Left ventricle myocardium superior (tissue), 1 donor: ENCODE measurements at regions not wholly inside any gene's neighbourhood (a gene's known extent, or its start where the extent isn't known, plus 50 kb on each side); places are given as distances from the start of the nearest gene placed in this dataset.
"Not testable (repeated sequence)": the region's sequence is repeated elsewhere in the genome, so short reads cannot be mapped to it uniquely, and the experiment has no call there.

Source experiments
- ATAC-seq: fragments of 200-7000 bp; cut with Tn5 transposase; one replicate; pipeline ENCODE4 v1.9.1; 2020; ENCODE audit warnings: mild to moderate bottlenecking, moderate library complexity
- DNase-seq: peaks from one replicate; pipeline ENCODE4 v3.0.0-alpha.2; 2020
- intact Hi-C: fragments of 100-400 bp; cut with micrococcal nuclease; formaldehyde crosslinking; loops from one replicate; pipeline ENCODE4 v1.11.0; 2022
- donor health status: DM: no; HTN: yes; CAD: no; lungs with severe emphysema.

GRCh38 chr7:131646203-131646602 is 89.8 kb upstream of the PODXL start:
- DNase-seq (no peak), ATAC-seq (no peak)
- intact Hi-C loops, result no loop called here

- DNase-seq (no peak), ATAC-seq (no peak)
- intact Hi-C loops, result no loop called here
These were observed 86.0 kb upstream of the PODXL start for GRCh38 chr7:131642429-131642828.

- DNase-seq, result no peak
These were observed 84.3 kb upstream of the PODXL start for GRCh38 chr7:131640686-131641085.

DNA sequence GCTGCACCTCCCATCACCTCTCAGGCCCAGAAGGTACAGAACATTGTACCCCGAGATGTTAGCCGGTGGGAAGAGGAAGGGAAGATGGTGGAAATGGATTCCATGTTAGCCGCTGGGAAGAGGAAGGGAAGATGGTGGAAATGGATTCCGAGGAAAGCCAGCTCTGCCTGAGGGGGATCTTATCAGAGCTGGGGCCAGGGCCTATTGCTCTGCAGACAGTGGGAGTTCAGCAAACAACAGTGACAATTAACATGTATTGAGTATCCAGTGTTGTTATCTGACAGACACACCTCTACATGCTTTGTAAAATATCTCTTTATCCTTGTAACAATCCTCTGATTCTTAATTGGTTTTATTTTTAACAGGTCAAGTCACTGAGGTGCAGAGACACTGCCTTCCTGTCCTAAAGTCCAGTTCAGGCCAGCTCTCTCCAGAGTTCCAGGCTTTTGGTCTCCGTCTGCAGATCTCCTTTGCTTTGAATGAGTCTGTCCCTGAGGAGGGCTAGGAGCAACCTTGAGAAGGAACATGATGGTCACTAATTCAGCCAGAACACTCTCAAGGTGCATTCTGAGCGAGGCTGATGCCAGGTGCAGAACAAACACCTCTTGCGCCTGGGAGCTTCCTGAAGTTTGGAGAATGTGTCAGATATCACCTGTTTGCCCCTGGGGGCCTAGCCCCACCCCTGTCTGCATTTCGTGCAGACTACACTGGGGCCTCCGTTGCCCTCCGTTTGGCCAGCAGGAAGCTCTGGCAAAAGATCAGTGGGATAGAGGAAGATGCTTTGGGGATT is 82.4 kb upstream of the PODXL start:
- DNase-seq (no peak), ATAC-seq (no peak)
- intact Hi-C loops, result no loop called here

More at GRCh38 chr7:131640686-131641085, 84.3 kb upstream of the PODXL start:
- no peak for ATAC-seq
- intact Hi-C loops, result no loop called here

GRCh38 chr7:131637859-131638258 is 81.4 kb upstream of the PODXL start:
- no peak for DNase-seq
- ATAC-seq, result no peak
- intact Hi-C loops, result no loop called here

DNA sequence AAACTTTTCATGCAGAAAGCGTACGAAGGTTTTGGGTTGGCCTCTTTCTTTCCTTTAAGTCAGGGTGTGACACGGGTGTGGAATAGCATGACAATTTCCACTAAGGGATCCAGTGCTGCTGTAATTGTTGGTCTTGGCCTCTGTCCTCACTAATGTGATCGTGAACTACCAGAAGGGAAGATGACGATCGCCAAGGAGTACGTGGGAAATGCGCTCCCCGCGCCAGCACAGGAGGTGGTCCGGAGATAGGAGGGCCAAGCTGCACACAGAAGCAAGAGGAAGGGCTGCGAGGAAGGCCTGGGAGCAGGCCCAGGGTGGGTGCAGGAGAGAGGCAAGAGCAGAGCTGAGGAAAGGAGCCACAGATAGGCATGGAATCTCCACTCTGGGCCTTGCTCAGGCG is 79.7 kb upstream of the PODXL start:
- intact Hi-C loops, result no loop called here
- peak; percentile 82 for ATAC-seq
- peak; percentile 56 for DNase-seq

- ATAC-seq, DNase-seq, intact Hi-C loops: not testable (repeated sequence)
These were observed 77.8 kb upstream of the PODXL start for GRCh38 chr7:131634197-131634596.

- intact Hi-C loops, result no loop called here
- peak; percentile 12 for ATAC-seq
- DNase-seq, result no peak
These were observed 77.0 kb upstream of the PODXL start for GRCh38 chr7:131633342-131633843.

DNA sequence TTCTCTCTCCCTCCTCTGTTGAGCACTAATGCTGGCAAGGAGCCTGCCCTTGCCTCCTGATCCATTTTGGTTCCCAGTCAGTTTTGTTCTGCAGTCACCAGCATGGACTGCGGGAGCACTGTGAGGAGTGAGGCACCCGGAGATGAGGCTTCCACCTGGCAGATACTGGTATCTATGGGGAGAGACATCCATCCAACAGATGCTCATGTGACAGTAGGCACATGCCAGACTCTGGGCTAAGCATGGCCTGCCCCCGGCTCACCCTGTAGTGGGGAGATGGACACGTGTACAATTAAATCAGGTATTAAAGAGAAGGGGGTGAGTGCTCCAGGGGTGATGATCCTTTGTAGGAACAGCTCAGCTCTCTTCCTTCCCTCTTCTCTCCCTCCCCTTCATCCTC is 74.0 kb upstream of the PODXL start:
- intact Hi-C loops, result no loop called here
- DNase-seq, result no peak
- ATAC-seq, result peak; percentile 7

- DNase-seq (no peak), ATAC-seq (peak; percentile 61)
- intact Hi-C loops, result no loop called here
These were observed 72.9 kb upstream of the PODXL start for GRCh38 chr7:131629217-131629882.

GRCh38 chr7:131628634-131629033 is 72.2 kb upstream of the PODXL start:
- peak; percentile 38 for ATAC-seq
- no peak for DNase-seq
- intact Hi-C loops, result no loop called here

- DNase-seq, result no peak
- intact Hi-C loops, result no loop called here
These were observed 71.3 kb upstream of the PODXL start for GRCh38 chr7:131627735-131628190.

DNA sequence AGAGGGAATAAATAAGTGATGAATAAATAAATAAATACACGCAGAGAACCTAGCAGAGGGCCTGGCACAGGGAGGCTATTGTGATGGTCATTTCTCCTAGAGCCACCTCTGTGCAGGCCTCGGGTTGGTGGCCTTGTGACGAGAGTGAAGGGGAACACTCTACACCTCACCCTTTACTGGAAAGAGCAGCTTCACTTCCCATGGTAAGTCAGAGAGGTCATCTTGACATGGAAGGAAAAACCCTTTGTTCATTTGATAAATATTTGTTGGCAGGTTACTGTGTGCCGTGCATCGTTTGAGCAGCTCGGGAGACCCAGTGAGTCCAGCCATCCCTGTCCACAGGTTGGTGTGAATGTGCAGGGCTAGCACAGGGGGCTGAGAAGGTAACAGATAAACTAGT is 70.2 kb upstream of the PODXL start:
- ATAC-seq, result no peak
- intact Hi-C loops, result no loop called here
- DNase-seq, result no peak

More at GRCh38 chr7:131627735-131628190, 71.3 kb upstream of the PODXL start:
- ATAC-seq, result no peak

- peak; percentile 20 for ATAC-seq
These were observed 69.5 kb upstream of the PODXL start for GRCh38 chr7:131625817-131626372.

GRCh38 chr7:131625345-131625744 is 68.9 kb upstream of the PODXL start:
- ATAC-seq, DNase-seq, intact Hi-C loops: not testable (repeated sequence)

More at GRCh38 chr7:131625817-131626372, 69.5 kb upstream of the PODXL start:
- peak; percentile 58 for DNase-seq
- intact Hi-C loops, result no loop called here

DNA sequence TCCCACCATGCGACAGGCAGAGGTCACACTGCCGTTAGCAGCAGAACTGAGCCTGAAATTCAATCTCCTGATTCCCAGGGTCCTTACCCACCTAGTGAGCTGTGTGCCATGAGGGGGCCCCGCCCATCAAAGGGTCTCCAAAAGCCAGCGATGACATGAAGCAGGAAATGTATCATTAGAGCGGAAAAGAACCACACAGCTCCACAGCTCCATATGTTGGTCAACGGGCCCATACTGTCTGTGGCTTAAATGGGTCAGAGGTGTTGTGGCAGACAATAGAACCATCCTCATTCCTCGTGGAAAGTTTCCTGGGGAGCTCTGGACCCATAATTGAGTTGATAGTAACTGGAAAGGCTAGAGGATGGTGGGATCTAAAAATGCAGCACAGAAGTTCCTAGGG is 68.1 kb upstream of the PODXL start:
- intact Hi-C loops, result no loop called here
- ATAC-seq, result no peak
- DNase-seq, result no peak

- intact Hi-C loops, result no loop called here
- peak; percentile 67 for DNase-seq
- ATAC-seq, result peak; percentile 68
These were observed 66.7 kb upstream of the PODXL start for GRCh38 chr7:131623154-131623553.

- intact Hi-C loops, result no loop called here
- ATAC-seq, result peak; percentile 34
- DNase-seq, result no peak
These were observed 65.2 kb upstream of the PODXL start for GRCh38 chr7:131621652-131622051.

DNA sequence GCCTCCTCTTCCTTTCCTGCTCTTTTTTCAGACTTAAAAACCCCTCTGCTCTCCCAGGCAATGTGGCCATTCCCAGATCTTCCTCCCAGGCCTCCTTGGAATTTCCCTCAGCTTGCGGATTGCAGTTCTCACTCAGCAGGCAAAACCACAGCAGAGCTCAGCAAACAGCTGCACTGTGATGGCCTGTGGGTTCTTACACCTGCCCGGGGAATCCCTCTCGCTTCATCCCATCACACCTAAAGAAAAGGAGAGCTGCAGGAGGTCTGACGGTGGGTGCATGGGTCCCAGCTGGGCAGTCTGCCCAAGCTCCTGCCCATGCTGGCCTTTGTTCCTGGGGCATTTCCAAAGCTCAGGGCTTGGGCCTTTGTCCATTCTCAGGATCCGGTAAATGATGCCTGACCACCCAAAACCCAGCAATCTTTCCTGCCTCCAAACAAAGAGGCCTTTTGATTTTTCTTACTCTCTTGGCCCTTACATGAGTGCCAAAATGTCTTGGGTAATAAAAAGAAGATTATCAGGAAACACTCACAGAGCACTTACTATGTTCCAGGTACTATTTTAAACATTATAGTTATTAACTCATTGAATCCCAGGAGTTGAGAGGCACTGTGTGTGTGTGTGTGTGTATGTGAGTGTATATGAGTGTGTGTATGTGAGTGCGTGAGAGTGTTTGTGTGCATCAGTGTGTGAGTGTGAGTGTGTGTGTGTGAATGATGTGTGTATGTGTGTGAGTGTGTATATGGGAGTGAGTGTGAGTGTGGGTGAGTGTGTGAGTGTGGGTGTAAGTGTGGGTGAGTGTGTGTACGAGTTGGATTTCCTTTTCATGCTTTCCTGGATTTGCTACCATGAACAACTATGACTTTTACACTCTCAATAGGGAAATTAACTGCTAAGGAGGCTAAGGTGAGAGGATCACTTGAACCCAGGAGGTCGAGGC is 64.5 kb upstream of the PODXL start:
- intact Hi-C loops, result no loop called here
- DNase-seq, result no peak
- peak; percentile 5 for ATAC-seq
